Heart left ventricle (tissue), 13 donors: ENCODE measurements at regions not wholly inside any gene's neighbourhood (a gene's known extent, or its start where the extent isn't known, plus 50 kb on each side); places are given as distances from the start of the nearest gene placed in this dataset.

ENCODE experiments used
- CTCF ChIP-seq, 12 donors: fragments of 200-600 bp; sonication (generic) in 4 of 12; IDR thresholded peaks; one replicate each; pipeline versions ENCODE4 v1.5.0 to v1.8.0; 2018 to 2022; ENCODE audit warnings: antibody characterized with exemption in 12 of 12, mild to moderate bottlenecking in 5 of 12
- POLR2A ChIP-seq, 2 donors: fragments of 450-650 bp; IDR thresholded peaks; one replicate each; pipeline ENCODE4 v1.6.1; 2017; ENCODE audit warnings: antibody characterized with exemption in 2 of 2, mild to moderate bottlenecking in 2 of 2, moderate library complexity in 2 of 2
- donor health status: ischemic (EF 13 %, LVEDD 7.1; RV severe dilation, severe dysfunction).
- donor health status: DM: no; HTN: yes; CAD: no.
- donor health status: DM: no; HTN: no; CAD: no.
- donor health status: ischemic (EF 25% LVEDD 6.9; RV normal size, moderate dysfunction).
- donor health status: ischemic (EF 25% LVEDD 5.7; RV mildly dilated, moderate dysfunction).
- donor health status: ischemic (EF 35%, LVEDD 5.7; RV mildly dilated, moderate dysfunction).
- donor health status: nonischemic (EF 11% LVEDD 7.7; RV severe dilation, severe dysfunction).
- donor health status: DM: yes; HTN: yes; CAD: no.
- donor health status: PGD.
- donor health status: ischemic (EF 29% LVEDD 5.4; RV normal size, mild dysfunction).
- donor health status: nonischemic (EF 23%, LVEDD 6.1; RV moderate dilation, normal function).

DNA sequence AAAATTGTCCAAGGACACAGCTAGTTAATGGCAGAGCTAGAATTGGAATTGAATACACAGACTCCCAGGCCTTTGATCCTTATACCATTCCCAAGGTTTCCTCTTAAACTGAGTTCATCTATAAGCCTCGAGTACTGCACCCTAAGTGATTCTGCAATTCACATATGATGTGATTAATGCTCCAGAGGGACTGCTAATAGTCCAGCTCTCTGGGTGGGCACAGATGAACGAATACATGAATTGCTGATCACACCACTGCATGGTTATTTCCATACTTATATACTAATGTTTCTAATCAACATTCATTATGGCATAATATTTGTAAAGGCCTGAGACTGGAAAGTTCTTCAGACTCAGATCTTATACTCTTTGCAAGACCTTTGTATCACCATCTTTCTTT lies 101.8 kb downstream of the NUFIP1 start:
- TF ChIP-seq CTCF (IDR thresholded peaks at IDR 0.05) (no peak), POLR2A (IDR thresholded peaks at IDR 0.05) (no peak)
